ENCODE measurements at regions not wholly inside any gene's neighbourhood (a gene's known extent, or its start where the extent isn't known, plus 50 kb on each side); places are given as distances from the start of the nearest gene placed in this dataset.

- TF ChIP-seq, protein P1, sequence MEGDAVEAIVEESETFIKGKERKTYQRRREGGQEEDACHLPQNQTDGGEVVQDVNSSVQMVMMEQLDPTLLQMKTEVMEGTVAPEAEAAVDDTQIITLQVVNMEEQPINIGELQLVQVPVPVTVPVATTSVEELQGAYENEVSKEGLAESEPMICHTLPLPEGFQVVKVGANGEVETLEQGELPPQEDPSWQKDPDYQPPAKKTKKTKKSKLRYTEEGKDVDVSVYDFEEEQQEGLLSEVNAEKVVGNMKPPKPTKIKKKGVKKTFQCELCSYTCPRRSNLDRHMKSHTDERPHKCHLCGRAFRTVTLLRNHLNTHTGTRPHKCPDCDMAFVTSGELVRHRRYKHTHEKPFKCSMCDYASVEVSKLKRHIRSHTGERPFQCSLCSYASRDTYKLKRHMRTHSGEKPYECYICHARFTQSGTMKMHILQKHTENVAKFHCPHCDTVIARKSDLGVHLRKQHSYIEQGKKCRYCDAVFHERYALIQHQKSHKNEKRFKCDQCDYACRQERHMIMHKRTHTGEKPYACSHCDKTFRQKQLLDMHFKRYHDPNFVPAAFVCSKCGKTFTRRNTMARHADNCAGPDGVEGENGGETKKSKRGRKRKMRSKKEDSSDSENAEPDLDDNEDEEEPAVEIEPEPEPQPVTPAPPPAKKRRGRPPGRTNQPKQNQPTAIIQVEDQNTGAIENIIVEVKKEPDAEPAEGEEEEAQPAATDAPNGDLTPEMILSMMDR (IDR thresholded peaks at IDR 0.05), result no peak
- TF ChIP-seq ZFX (IDR thresholded peaks at IDR 0.05; ENCODE audit: borderline replicate concordance), result no peak
- H3K27ac ChIP-seq, result no peak overlapping the region
These were observed 1179.9 kb downstream of the ZPLD1 start for GRCh38 chr3:103614719-103615118.

GRCh38 chr3:103617961-103618360 lies 1183.1 kb downstream of the ZPLD1 start:
- TF ChIP-seq, protein P1 (IDR thresholded peaks at IDR 0.05), result no peak
- no peak for TF ChIP-seq ZFX (IDR thresholded peaks at IDR 0.05; ENCODE audit: borderline replicate concordance)
- H3K27ac ChIP-seq, result no peak overlapping the region

DNA sequence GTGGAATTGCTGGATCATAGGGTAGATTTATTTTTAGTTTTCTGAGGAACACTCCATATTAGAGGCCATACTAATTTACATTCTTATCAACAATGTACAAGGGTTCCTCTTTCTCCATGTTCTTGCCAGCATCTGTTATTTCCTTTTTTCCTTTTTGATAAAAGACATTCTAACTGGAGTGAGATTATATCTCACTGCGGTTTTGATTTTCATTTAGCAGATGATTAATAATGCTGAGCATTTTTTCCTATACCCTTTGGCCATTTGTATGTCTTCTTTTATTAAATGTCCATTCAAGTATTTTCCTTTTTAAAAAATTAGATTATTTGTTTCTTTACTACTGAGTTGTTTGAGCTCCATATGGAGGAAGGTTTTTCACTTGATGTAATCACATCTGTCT lies 1189.5 kb downstream of the ZPLD1 start:
- TF ChIP-seq, protein P1 (IDR thresholded peaks at IDR 0.05), result no peak
- no peak for TF ChIP-seq ZFX (IDR thresholded peaks at IDR 0.05; ENCODE audit: borderline replicate concordance)
- H3K27ac ChIP-seq, result no peak overlapping the region

GRCh38 chr3:103629391-103629790 lies 1194.6 kb downstream of the ZPLD1 start:
- TF ChIP-seq, protein P1 (IDR thresholded peaks at IDR 0.05), result no peak
- no peak for TF ChIP-seq ZFX (IDR thresholded peaks at IDR 0.05; ENCODE audit: borderline replicate concordance)
- H3K27ac ChIP-seq, result no peak overlapping the region

DNA sequence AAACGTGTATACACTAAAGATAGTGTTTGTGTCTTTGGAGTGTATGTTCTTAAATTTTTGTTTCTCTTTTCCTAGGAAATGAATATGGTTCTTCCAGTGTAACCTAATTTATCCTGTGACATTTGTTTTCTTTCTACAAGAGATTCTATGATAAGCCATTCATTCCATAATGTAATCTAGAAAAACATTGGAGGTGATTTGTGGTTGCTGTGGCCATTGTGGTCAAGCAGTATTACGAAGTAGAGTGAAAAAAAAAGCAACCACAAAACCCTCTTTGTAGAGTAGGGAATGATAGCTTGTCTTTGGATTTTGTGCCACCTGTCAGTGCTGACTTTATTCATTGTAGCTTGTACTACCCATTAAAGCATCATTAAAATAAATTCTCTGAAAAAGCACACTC lies 1209.6 kb downstream of the ZPLD1 start:
- no peak overlapping the region for H3K27ac ChIP-seq
- TF ChIP-seq, protein P1 (IDR thresholded peaks at IDR 0.05), result no peak
- no peak for TF ChIP-seq ZFX (IDR thresholded peaks at IDR 0.05; ENCODE audit: borderline replicate concordance)

DNA sequence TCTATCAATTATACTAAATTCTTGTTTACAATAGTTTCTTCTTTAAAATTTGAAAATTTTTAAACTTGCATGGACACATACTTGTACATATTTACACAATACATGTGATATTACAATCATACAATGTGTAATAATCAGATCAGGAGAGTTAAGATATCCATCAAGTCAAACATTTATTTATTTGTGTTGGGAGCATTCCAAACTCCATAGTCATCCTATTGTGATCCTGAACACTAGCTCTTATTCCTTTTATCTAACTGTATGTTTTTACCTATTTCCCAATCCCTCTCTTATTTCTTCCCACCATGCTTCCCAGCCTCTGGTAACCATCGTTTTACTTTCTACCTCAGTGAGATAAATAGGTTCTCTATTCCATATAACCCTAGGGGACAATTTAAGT lies 1219.2 kb downstream of the ZPLD1 start:
- no peak overlapping the region for H3K27ac ChIP-seq
- TF ChIP-seq ZFX (IDR thresholded peaks at IDR 0.05; ENCODE audit: borderline replicate concordance), result no peak
- TF ChIP-seq, protein P1 (IDR thresholded peaks at IDR 0.05), result no peak

DNA sequence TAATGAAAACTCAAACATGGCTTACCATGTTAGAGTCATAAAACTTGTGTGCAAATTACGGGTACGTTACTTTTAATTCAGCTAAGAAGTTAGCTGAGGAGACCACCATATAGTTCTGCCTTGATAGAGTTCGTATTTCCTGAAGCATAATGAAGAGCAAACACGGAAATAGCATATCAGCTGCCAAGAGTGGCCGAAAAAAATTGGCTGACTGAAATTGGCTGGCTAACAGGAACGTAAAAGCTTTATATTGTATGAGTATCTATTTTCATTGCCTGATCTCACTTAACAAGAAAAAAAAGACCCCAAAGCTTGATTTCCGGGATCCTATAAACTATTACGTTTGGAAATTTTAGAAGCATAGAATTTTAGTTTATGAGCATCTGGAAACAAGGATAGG lies 1222.9 kb downstream of the ZPLD1 start:
- no peak for TF ChIP-seq ZFX (IDR thresholded peaks at IDR 0.05; ENCODE audit: borderline replicate concordance)
- TF ChIP-seq, protein P1 (IDR thresholded peaks at IDR 0.05), result no peak
- no peak overlapping the region for H3K27ac ChIP-seq

Measured in 22Rv1 (cell line).